ENCODE measurements at regions not wholly inside any gene's neighbourhood (a gene's known extent, or its start where the extent isn't known, plus 50 kb on each side); places are given as distances from the start of the nearest gene placed in this dataset.
A peak's percentile ranks its signal among the peaks of the same experiment; 100 is the strongest.
"Not testable (repeated sequence)": the region's sequence is repeated elsewhere in the genome, so short reads cannot be mapped to it uniquely, and the experiment has no call there.

DNA sequence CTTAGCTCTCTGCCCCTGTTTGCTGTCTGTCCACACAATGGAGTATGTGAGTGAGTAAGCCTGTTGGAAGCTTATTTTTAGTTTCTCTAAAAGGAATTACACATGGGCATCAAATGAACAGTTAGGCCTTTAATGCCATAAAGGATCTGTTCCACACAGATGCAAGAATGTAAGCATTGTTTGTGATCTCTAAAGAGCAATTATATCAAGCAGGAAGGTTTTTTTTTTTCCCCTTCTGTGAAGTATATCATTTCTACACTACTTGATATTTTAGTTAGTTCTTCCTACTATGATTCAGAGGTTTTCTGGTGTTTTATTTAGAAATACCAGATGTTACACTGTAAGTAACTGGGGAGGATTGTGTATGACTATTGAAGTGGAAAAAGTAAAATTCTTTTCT is 627.5 kb downstream of the COL12A1 start:
- peak; percentile 35 to 77 for DNase-seq (ENCODE audit: low read depth in 2 of 2)

DNA sequence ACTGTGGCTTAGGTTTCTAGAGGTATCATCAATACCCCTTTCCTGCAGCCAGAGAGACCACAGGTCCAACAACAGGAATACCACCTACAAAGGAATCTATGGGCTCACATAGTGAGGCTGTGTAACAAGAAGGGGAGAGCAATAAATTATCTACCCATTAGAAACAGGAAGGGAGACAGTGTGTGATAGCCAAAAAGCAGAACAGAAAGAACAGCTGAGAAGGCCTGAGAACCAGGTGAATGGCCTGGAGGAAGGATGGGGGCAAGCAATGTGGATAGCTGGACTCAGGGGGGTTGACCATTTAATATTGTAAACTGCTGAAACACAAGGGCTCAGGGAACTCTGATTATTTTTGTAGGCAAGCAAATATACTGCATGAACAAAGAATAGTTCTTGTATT is 628.2 kb downstream of the COL12A1 start:
- H3K4me3 ChIP-seq (replicated peaks in 1 of 2; ENCODE audit: low read depth in 2 of 2, low read length in 2 of 2) = no peak overlapping the region
- DNase-seq (ENCODE audit: low read depth in 2 of 2) = no peak
- TF ChIP-seq, protein P1, sequence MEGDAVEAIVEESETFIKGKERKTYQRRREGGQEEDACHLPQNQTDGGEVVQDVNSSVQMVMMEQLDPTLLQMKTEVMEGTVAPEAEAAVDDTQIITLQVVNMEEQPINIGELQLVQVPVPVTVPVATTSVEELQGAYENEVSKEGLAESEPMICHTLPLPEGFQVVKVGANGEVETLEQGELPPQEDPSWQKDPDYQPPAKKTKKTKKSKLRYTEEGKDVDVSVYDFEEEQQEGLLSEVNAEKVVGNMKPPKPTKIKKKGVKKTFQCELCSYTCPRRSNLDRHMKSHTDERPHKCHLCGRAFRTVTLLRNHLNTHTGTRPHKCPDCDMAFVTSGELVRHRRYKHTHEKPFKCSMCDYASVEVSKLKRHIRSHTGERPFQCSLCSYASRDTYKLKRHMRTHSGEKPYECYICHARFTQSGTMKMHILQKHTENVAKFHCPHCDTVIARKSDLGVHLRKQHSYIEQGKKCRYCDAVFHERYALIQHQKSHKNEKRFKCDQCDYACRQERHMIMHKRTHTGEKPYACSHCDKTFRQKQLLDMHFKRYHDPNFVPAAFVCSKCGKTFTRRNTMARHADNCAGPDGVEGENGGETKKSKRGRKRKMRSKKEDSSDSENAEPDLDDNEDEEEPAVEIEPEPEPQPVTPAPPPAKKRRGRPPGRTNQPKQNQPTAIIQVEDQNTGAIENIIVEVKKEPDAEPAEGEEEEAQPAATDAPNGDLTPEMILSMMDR (IDR thresholded peaks at IDR 0.05; ENCODE audit: low read depth, low read length) = no peak

More for the DNA sequence above, 627.5 kb downstream of the COL12A1 start:
- TF ChIP-seq, protein P1 (IDR thresholded peaks at IDR 0.05; ENCODE audit: low read depth, low read length) = no peak
- H3K4me3 ChIP-seq (replicated peaks in 1 of 2; ENCODE audit: low read depth in 2 of 2, low read length in 2 of 2) = no peak overlapping the region

DNA sequence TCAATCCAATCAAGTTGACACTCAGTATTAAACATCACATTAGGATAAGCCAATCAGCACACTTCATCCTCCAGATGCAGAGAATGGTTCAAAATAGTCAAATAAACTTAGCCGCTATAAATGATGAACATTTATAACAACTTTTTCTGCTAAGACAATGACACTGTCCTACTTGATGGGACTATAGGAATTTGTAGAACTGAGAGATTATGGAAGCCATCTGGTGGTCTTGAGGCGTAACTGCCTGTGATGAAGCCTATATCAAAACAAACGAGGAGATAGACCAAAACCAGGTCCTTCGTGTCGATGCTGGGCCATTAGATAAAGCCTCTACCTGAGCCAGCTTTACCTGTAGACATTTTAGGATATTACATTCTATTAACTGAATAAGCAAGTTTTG is 631.1 kb downstream of the COL12A1 start:
- TF ChIP-seq, protein P1 (IDR thresholded peaks at IDR 0.05; ENCODE audit: low read depth, low read length) = peak; percentile 68
- no peak overlapping the region for H3K4me3 ChIP-seq (replicated peaks in 1 of 2; ENCODE audit: low read depth in 2 of 2, low read length in 2 of 2)
- peak; percentile 52 to 64 for DNase-seq (ENCODE audit: low read depth in 2 of 2)

DNA sequence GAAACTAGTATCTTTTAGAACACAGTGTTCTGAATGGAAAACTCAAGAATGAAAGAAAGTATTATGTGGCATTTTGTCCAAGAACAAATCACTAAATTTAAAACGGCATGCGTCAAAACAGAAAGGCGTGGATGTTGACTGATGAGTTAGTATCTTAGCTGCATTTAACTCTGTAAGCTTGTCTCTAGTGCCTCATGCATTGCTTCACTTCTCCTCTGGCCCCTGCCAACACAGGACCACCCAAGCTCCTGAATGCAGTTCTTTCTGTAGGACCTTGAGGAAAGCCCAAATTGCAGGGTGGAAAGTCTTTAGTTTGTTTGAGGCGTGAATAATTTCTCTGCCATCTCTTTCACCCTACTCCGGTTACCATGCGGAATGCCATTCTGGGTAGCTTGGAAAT is 632.2 kb downstream of the COL12A1 start:
- no peak overlapping the region for H3K4me3 ChIP-seq (replicated peaks in 1 of 2; ENCODE audit: low read depth in 2 of 2, low read length in 2 of 2)
- no peak for DNase-seq (ENCODE audit: low read depth in 2 of 2)
- TF ChIP-seq, protein P1 (IDR thresholded peaks at IDR 0.05; ENCODE audit: low read depth, low read length) = no peak

DNA sequence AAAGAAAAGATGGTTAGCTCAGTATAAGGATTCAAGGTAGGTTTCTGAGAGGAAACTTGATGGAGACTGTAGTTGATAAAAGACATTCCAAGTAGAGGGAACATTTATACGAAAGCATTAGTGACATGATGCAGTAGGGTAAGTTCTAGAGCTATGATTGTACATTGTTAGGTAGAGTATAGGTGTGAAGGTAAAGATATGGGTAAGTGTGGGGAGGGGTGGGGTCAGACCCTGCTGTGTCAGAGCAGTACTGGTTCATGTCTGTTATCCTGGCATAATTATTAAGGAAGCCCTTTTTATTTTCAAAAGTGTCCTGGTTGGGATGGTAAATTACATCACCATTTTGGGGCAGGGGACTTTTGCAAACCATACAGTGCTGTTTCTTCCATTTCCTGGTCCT is 635.8 kb downstream of the COL12A1 start:
- TF ChIP-seq, protein P1 (IDR thresholded peaks at IDR 0.05; ENCODE audit: low read depth, low read length) = no peak
- no peak for DNase-seq (ENCODE audit: low read depth in 2 of 2)
- H3K4me3 ChIP-seq (replicated peaks in 1 of 2; ENCODE audit: low read depth in 2 of 2, low read length in 2 of 2) = no peak overlapping the region

DNA sequence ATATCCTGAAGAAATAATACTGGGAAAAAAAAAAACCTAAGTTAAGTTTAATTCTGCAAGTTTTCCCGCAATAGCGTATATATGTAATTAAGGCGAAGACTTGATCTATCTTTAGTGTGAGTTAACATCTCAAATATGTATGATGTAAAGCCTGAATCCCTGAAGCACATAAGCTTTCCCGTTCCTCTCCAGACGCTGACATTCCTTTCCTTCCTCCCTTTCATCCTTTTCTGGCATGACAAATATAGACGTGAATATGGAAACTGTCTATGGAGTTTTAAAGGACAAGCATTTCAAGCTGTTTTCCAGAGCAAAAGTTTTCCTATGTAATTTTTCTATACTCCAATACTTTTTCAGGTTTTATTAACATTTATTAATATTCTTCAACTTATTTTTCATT is 637.0 kb downstream of the COL12A1 start:
- TF ChIP-seq, protein P1 (IDR thresholded peaks at IDR 0.05; ENCODE audit: low read depth, low read length) = no peak
- DNase-seq (ENCODE audit: low read depth in 2 of 2) = peak; percentile 49 to 75
- no peak overlapping the region for H3K4me3 ChIP-seq (replicated peaks in 1 of 2; ENCODE audit: low read depth in 2 of 2, low read length in 2 of 2)

DNA sequence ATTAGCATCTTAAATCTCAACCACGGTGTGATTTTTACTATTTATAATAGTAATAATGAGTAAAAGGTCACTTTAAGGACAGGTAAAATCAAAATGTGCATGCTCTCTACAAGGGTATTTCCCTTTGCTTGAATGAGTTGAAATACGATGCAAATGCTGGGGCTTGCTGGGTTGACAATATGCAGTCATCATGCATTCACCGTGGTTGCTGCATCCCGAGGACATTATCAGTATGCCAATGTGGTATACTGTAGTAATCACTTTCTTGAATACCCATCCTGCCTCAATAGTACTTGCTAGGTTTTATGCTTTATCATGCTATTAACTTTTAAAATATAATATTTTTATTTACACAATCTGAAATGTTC is 637.9 kb downstream of the COL12A1 start:
- not testable (repeated sequence) for H3K4me3 ChIP-seq (replicated peaks in 1 of 2; ENCODE audit: low read depth in 2 of 2, low read length in 2 of 2); DNase-seq (ENCODE audit: low read depth in 2 of 2)
